Mammary epithelial cell (primary cell): ENCODE measurements at regions not wholly inside any gene's neighbourhood (a gene's known extent, or its start where the extent isn't known, plus 50 kb on each side); places are given as distances from the start of the nearest gene placed in this dataset.

ENCODE experiments used
- EZH2 ChIP-seq: IDR thresholded peaks from 2 replicates; pipeline ENCODE4 v1.6.1; 2012; ENCODE audit warnings: low read length, inconsistent platforms, borderline replicate concordance
- TF ChIP-seq, protein P1 (sequence below), 2 donors: IDR thresholded peaks in 1 of 2; conservative IDR thresholded peaks in 1 of 2; 2 replicates each; pipeline ENCODE4 v1.5.1; 2011 to 2012; ENCODE audit warnings: inconsistent platforms in 2 of 2, low read length in 2 of 2, mild to moderate bottlenecking in 2 of 2, control low read depth in 1 of 2, low read depth in 1 of 2; ENCODE audit not compliant: insufficient read depth in 1 of 2; ENCODE audit errors: extremely low read depth in 1 of 2

- TF ChIP-seq, protein P1, sequence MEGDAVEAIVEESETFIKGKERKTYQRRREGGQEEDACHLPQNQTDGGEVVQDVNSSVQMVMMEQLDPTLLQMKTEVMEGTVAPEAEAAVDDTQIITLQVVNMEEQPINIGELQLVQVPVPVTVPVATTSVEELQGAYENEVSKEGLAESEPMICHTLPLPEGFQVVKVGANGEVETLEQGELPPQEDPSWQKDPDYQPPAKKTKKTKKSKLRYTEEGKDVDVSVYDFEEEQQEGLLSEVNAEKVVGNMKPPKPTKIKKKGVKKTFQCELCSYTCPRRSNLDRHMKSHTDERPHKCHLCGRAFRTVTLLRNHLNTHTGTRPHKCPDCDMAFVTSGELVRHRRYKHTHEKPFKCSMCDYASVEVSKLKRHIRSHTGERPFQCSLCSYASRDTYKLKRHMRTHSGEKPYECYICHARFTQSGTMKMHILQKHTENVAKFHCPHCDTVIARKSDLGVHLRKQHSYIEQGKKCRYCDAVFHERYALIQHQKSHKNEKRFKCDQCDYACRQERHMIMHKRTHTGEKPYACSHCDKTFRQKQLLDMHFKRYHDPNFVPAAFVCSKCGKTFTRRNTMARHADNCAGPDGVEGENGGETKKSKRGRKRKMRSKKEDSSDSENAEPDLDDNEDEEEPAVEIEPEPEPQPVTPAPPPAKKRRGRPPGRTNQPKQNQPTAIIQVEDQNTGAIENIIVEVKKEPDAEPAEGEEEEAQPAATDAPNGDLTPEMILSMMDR (conservative IDR thresholded peaks at IDR 0.05 in 1 of 2, IDR thresholded peaks at IDR 0.05 in 1 of 2; ENCODE audit: extremely low read depth in 1 of 2, insufficient read depth in 1 of 2, low read depth in 1 of 2, low read length in 2 of 2), result no peak
- no peak for TF ChIP-seq EZH2
Observed at GRCh38 chr17:55644346-55644745, 78.3 kb downstream of the TMEM100 start.
